Activated naive CD8-positive, alpha-beta T cell (primary cell): ENCODE measurements at regions not wholly inside any gene's neighbourhood (a gene's known extent, or its start where the extent isn't known, plus 50 kb on each side); places are given as distances from the start of the nearest gene placed in this dataset.

Experiments used
- H3K27ac Mint-ChIP-seq: one replicate; pipeline ENCODE4 v1.8.0; 2021; ENCODE audit warnings: mixed read lengths
- H3K27me3 Mint-ChIP-seq: one replicate; pipeline ENCODE4 v1.8.0; 2021; ENCODE audit warnings: mixed read lengths
- H3K36me3 Mint-ChIP-seq: one replicate; pipeline ENCODE4 v1.8.0; 2021; ENCODE audit warnings: mixed read lengths
- H3K4me1 Mint-ChIP-seq: one replicate; pipeline ENCODE4 v1.8.0; 2021; ENCODE audit warnings: low read depth, mixed read lengths
- H3K4me3 Mint-ChIP-seq: one replicate; pipeline ENCODE4 v1.8.0; 2021; ENCODE audit warnings: mild to moderate bottlenecking, mixed read lengths
- H3K9me3 Mint-ChIP-seq: one replicate; pipeline ENCODE4 v1.8.0; 2021; ENCODE audit warnings: low read depth, mixed read lengths

DNA sequence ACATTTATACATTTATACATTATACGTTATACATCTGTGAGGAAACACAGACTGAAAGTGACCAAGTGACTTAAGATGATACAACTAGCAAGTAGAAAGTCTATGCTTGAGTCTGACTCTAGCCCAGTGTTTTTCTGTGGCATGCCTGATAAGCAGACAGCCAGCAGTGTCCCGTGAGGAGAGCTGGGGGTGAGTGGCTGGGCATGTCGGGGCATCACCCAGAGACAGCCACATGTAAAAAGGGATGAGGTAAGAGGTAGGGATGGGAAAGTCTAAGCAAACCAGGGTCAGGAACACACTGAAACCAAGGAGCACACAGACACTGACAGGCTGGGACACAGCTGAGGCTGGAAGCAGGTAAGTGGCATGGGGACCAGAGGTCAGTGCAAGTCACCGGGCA, 333.2 kb downstream of the FOXO1 start:
- no peak overlapping the region for H3K27ac Mint-ChIP-seq
- no peaks in the 10 kb centered on the region for H3K36me3 Mint-ChIP-seq
- no peaks in the 10 kb centered on the region for H3K9me3 Mint-ChIP-seq
- H3K27me3 Mint-ChIP-seq, result no peaks in the 10 kb centered on the region
- no peak overlapping the region for H3K4me3 Mint-ChIP-seq
- peaks cover 44% of the 10 kb centered on the region for H3K4me1 Mint-ChIP-seq

DNA sequence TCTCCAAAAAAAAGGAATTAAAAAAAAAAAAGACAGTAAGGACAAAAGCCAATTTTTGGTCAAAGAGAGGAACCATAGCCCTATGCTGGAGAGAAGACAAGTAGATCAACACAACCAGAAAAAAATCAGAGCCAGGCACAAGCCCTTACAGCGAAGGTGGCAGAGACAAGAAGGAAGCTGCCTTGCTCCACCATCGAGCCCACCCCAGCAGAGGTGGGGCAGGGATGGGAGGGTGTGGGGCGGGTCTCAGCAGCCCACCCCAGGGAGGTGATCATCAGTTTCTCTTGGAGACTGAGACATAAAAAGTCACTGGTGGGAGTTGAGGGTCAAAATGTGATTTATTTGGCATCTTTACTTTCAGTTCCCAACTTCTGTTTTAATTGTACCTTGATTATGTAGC, 332.4 kb downstream of the FOXO1 start:
- H3K4me1 Mint-ChIP-seq, result peaks cover 44% of the 10 kb centered on the region
- no peak overlapping the region for H3K27ac Mint-ChIP-seq

DNA sequence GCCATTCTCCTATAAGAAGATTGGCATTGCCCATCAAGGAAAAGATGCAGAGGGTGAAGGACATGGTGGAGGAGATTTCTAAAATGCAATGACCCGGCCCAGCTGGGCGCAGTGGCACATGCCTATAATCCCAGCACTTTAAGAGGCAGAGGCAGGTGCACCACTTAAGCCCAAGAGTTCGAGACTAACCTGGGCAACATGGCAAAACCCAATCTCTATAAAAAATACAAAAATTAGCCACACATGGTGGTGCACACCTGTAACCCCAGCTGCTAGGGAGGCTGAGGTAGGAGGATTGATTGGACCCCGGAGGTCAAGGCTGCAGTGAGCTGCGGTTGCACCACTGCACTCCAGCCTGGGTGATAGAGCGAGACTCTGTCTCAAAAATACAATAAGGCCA, 331.8 kb downstream of the FOXO1 start:
- Mint-ChIP-seq H3K27ac (no peak overlapping the region), H3K9me3 (no peaks in the 10 kb centered on the region), H3K4me1 (peaks cover 44% of the 10 kb centered on the region), H3K4me3 (no peak overlapping the region), H3K36me3 (no peaks in the 10 kb centered on the region), H3K27me3 (no peaks in the 10 kb centered on the region)

More for the DNA sequence above, 332.4 kb downstream of the FOXO1 start:
- Mint-ChIP-seq H3K36me3 (no peaks in the 10 kb centered on the region), H3K4me3 (no peak overlapping the region), H3K27me3 (no peaks in the 10 kb centered on the region), H3K9me3 (no peaks in the 10 kb centered on the region)

DNA sequence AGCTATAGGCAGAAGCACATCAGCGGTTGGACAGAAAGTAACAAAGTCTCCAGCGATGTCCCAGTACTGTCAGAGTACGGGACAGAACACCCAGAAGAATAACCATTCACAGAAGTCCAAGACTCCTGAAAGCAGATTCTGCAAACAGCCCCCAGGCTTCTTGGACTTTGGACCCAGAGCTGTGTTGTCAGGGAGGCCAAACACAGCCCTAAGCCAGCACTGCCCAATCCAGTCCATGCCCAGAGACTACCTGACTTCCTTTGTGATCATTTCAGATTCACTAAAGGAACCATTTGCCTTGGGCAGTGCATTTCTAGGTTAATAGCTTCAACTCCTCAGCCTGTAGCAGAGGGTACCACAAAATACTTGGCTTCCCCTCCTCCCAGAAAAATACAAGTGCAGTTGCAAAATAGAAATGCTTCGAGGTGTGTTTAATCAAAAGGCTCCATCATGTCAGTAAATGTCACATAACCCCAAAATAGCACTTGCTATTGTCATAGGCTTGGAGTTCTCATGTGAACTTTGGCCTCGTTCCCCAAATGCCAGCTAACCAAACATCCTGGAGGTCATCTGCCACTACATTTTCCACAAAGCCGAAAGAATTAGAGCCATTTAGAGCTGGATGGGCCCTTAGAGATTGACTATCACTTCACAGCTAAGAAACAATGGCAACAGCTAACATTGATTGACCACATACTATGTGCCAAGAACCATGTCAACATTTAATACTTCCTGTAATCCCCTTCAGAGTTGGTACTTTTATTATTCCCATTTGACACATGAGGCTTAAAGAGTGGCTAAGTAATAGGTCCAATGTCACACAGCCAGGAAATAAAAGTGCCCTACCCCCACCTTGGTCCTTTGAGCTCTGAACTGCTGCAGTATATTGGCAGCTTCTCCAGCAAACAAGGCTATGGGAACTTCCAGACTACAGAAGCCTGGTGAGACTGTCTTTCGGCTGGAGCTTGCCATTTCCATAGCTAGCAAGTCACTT, 329.9 kb downstream of the FOXO1 start:
- H3K9me3 Mint-ChIP-seq, result no peaks in the 10 kb centered on the region
- H3K36me3 Mint-ChIP-seq, result no peaks in the 10 kb centered on the region
- H3K4me1 Mint-ChIP-seq, result peaks cover 36% of the 10 kb centered on the region
- no peak overlapping the region for H3K4me3 Mint-ChIP-seq
- H3K27ac Mint-ChIP-seq, result no peak overlapping the region
- no peaks in the 10 kb centered on the region for H3K27me3 Mint-ChIP-seq

DNA sequence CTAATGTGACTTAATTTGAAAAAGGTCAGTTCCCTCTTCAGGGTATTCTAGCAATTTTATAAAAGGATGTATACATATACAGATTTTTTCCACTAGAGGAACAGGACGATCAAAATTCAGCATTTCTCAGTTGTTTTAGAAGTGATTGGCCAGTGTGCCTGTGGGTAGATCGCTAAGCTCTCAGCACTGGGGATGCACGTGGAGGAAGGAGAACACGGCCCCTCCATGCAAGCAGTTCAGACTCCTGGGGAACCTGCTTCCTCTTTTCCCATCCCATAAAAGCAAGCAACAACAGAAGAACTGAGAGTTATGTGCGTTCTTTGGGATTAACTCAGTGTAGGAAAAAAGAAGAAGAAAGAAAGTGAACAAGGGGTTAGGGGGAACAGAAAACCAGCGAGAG, 328.8 kb downstream of the FOXO1 start:
- Mint-ChIP-seq H3K27ac (no peak overlapping the region), H3K9me3 (no peaks in the 10 kb centered on the region), H3K27me3 (no peaks in the 10 kb centered on the region), H3K4me1 (peaks cover 29% of the 10 kb centered on the region), H3K4me3 (no peak overlapping the region), H3K36me3 (no peaks in the 10 kb centered on the region)

DNA sequence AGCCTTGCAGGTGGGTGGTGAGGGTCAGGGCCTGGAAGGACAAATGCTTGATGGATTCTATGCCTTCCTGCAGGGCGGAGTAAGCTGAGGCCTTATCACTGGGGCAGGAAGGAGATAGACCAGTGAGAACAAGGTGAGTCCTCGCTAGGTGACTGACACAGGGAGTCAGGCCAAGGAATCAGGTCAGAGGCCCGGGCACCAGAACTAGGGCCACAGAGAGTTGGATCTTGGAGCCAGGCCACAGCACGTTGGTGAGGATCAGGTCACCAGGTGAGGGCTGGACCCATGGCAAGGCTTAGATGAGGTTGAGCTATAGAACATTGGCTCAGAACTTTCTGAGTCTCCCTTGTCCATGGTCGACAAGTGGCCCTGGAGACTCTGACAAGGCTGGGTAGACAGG, 328.2 kb downstream of the FOXO1 start:
- H3K4me1 Mint-ChIP-seq, result peaks cover 29% of the 10 kb centered on the region
- no peak overlapping the region for H3K27ac Mint-ChIP-seq
- H3K9me3 Mint-ChIP-seq, result no peaks in the 10 kb centered on the region
- no peaks in the 10 kb centered on the region for H3K27me3 Mint-ChIP-seq
- no peak overlapping the region for H3K4me3 Mint-ChIP-seq
- no peaks in the 10 kb centered on the region for H3K36me3 Mint-ChIP-seq

DNA sequence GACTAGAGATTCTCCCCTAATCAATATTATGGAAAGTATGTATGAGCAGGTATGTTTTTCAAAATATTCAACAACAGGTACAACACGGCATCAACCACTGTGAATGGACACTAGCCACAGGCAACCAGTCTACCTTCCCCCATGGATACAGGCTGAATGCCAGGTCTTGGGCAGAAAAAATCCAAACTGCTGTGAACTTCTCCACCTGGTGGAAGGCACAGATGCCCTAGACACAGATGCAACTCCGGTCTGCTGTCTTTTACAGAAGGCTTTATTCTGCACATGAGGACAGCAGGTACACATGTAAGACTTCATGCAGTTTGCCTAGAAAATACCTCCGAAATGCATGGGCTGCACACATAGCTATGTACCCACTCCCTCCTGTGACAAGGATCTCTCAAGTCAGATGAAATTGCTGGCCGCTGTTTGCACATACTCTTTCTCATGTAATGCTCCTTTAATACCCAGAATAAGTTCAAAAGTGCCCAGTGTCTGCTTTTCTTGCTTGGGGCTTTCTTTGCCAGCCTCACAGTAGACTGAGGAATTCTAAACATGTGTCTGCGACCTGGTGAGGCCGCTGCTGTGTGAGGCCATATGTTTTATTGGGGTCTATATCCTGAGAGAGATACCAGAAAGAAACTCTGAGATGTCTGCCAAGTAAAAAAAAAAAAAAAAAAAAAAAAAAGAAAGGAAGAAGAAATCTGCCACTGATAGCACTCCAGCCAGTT, 325.9 kb downstream of the FOXO1 start:
- Mint-ChIP-seq H3K4me1 (peaks cover 20% of the 10 kb centered on the region), H3K27ac (no peak overlapping the region), H3K4me3 (no peak overlapping the region), H3K36me3 (no peaks in the 10 kb centered on the region), H3K9me3 (no peaks in the 10 kb centered on the region), H3K27me3 (no peaks in the 10 kb centered on the region)

DNA sequence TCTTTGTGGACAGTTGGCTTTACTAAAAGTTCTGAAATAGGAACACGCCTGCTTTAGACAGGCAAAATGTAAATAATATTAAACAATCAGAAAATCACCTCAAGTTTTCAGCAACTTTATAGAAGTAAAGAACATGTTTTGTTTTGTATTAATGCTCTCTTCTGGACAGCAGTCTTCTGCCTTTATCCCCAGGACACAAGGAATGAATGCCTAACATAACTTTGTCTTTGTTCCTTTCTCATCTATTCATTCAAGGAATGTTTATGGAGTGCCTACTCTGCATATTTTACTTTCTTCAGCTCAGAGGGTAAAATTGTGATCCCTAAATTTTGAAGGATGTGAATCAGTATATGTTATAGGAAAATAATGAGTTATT, 325.4 kb downstream of the FOXO1 start:
- peaks cover 19% of the 10 kb centered on the region for H3K4me1 Mint-ChIP-seq
- no peaks in the 10 kb centered on the region for H3K9me3 Mint-ChIP-seq
- no peak overlapping the region for H3K27ac Mint-ChIP-seq
- no peak overlapping the region for H3K4me3 Mint-ChIP-seq
- H3K36me3 Mint-ChIP-seq, result no peaks in the 10 kb centered on the region
- no peaks in the 10 kb centered on the region for H3K27me3 Mint-ChIP-seq

DNA sequence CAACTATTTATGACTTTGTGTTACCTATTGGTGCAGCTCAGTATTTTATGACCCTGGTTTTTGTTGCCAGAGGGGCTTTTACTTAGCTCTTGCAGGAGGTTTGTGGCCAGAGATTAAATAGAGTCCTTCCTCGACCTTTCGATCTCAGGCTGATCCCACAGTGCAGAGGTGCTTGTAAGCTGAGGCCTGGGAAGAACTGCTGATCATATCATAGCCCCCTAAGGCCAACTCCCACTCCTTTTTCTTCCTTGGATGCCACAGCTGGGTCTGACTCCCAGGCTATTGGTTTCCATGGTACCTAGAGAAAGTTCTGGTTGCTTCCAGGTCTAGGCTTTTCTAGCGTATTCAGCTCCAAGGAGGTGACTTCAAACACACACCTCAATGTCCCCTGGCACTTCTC, 324.9 kb downstream of the FOXO1 start:
- Mint-ChIP-seq H3K36me3 (no peaks in the 10 kb centered on the region), H3K4me3 (no peak overlapping the region), H3K27me3 (no peaks in the 10 kb centered on the region), H3K27ac (no peak overlapping the region), H3K9me3 (no peaks in the 10 kb centered on the region), H3K4me1 (peaks cover 14% of the 10 kb centered on the region)

DNA sequence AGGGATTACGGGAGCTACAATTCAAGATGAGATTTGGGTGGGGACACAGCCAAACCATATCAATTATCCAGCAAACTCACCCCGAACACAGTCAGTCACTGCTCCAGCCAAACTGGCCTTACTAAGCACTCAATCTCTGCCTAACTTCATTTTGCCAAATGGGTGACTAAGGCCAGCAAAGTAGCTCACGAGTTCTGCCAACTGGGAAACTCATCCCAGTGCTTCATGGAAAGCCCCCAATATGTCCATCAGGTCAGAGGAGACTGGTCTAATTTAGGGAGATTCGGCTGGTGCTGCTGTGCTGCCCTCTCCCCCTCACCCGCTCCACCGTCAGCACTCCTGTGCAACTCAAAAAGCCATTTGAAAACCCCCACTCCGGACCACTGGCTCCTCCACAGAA, 324.0 kb downstream of the FOXO1 start:
- Mint-ChIP-seq H3K9me3 (no peaks in the 10 kb centered on the region), H3K4me1 (peaks cover 5% of the 10 kb centered on the region), H3K27ac (no peak overlapping the region), H3K27me3 (no peaks in the 10 kb centered on the region), H3K4me3 (no peak overlapping the region), H3K36me3 (no peaks in the 10 kb centered on the region)

DNA sequence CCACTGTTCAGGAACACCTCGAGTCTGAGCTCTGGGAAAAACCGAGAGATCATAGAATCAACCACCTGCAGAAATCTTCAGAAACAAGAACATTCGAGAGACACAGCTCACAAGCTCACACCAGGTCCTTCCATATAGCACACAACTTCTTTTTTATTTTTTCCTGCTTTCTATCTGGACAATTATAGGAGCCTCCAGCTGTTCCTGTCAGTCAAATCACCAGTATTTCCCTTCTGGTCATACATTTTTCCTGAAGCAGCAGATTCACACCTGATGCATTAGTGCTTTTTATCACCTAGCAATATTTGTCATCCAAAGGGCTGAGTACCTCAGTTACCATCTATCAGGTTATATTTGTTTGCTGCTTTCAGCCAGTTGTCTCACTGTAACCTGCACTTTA, 323.5 kb downstream of the FOXO1 start:
- Mint-ChIP-seq H3K4me1 (peaks cover under 1% of the 10 kb centered on the region), H3K27ac (no peak overlapping the region), H3K4me3 (no peak overlapping the region), H3K9me3 (no peaks in the 10 kb centered on the region), H3K27me3 (no peaks in the 10 kb centered on the region), H3K36me3 (no peaks in the 10 kb centered on the region)

DNA sequence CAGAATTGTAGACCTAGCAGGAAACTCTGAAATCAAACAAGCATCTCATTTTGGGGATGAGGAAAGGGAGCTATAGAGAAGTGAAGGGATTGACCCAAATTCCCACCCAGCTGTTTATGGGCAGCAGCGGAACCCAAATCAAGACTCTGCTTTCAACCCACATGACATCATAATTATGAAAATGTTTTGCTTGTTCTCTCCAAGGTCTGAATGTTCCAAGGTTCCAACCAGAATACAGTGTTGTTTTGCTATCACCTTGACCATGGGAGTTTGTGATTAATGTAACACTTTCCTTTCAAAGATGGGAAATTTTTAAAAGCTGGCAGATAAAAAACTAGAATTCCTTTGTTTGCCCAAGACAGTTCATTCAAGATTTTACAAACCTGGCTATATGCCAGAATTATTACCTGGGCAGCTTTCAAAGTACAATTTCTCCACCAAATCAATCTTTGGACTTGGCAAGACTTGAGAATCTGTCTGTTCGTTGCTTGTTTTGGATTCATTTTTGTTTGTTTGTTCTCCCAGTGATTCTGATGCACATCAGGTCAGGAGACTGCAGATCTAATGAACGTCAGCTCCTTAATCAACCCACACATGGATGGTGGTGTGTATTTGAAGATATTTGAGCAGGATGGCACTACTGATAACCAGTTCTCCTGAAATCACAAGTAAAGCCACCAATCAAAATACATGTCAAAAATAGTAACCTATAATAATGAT, 322.7 kb downstream of the FOXO1 start:
- H3K4me3 Mint-ChIP-seq, result no peak overlapping the region
- H3K9me3 Mint-ChIP-seq, result no peaks in the 10 kb centered on the region
- no peaks in the 10 kb centered on the region for H3K4me1 Mint-ChIP-seq
- H3K27me3 Mint-ChIP-seq, result no peaks in the 10 kb centered on the region
- no peak overlapping the region for H3K27ac Mint-ChIP-seq
- H3K36me3 Mint-ChIP-seq, result no peaks in the 10 kb centered on the region

DNA sequence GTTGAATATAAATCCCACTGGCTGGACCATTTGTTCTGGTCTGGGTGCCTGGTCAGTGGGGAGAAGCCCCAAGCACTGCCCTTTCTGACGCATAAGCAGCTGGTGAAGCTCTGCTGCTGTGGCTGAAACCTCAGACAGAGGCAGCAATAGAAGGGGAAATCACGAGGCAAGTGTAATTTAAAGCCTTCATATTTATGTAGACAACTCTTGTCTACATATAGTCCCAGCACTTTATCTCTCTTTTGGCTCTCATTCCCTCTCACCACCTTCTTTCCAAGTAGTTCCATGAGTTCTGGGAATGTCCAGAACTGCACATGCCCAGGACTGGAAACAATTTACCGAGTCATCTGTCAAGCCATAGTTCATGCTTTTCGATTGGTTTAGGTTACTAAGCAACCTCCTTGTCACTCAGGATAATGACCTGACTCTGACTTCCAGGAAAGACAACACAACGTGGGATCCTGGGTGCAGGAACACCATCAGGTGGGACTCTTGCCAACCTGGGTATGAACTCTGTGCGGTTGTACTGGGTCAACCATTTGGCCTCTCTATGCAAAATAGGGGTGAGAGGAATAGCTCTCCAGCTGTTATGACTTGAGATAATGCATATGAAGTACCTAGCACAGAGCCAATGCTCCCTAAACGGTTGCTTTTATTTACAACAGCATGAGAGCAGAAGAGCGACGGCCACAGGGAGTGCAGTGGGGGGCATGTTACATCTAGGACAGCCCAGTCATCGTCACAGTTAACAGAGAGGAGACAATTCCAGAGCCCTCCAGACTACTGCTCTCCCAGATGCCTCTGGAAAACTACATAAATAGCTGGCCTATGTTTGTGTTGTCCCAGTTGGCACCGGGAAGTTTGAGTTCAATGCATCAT, 321.9 kb downstream of the FOXO1 start:
- Mint-ChIP-seq H3K4me3 (no peak overlapping the region), H3K4me1 (no peaks in the 10 kb centered on the region), H3K36me3 (no peaks in the 10 kb centered on the region), H3K9me3 (no peaks in the 10 kb centered on the region), H3K27ac (no peak overlapping the region), H3K27me3 (no peaks in the 10 kb centered on the region)

DNA sequence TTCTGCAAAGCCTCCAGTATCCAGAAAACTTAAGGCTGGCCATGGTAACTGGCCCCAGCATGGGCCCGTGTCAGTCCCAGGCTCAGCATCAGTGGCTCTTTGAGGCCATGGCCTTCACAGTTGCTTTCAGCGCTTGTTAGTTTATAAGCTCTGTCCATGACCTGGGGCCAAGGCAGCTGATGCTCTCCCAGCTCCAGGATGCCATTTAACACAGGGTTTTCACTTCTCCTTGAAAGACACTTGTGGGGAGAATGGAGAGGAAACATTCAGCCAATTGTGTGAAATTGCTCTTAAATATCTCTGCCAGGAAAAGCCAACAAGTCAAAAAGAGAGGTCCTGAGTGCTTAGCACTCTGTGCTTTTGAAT, 321.3 kb downstream of the FOXO1 start:
- Mint-ChIP-seq H3K4me3 (no peak overlapping the region), H3K36me3 (no peaks in the 10 kb centered on the region), H3K9me3 (no peaks in the 10 kb centered on the region), H3K27me3 (no peaks in the 10 kb centered on the region), H3K4me1 (no peaks in the 10 kb centered on the region), H3K27ac (no peak overlapping the region)
